ENCODE measurements at regions not wholly inside any gene's neighbourhood (a gene's known extent, or its start where the extent isn't known, plus 50 kb on each side); places are given as distances from the start of the nearest gene placed in this dataset.

DNA sequence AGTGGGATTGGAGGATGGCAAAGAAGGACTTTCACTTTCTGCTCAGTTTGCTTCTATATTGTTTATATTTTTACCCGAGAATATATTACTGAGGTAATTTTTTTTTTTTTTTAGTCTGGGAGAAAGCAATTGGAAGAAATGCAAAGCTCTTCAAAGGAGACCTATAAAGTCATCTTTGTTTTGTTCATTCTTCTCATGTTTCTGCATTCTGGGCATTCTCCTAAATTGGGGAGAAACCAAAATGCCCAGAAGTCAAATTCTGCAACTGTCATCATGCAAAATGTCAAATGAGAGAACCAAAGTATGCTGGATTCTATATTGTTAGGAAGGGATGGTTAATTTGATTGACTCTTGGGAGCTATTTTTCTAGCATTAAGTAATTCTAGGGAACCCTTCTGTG, 168.3 kb upstream of the TSC22D2 start (continued):
- no peak for TF ChIP-seq NFXL1 (IDR thresholded peaks at IDR 0.05; ENCODE audit: borderline replicate concordance)

DNA sequence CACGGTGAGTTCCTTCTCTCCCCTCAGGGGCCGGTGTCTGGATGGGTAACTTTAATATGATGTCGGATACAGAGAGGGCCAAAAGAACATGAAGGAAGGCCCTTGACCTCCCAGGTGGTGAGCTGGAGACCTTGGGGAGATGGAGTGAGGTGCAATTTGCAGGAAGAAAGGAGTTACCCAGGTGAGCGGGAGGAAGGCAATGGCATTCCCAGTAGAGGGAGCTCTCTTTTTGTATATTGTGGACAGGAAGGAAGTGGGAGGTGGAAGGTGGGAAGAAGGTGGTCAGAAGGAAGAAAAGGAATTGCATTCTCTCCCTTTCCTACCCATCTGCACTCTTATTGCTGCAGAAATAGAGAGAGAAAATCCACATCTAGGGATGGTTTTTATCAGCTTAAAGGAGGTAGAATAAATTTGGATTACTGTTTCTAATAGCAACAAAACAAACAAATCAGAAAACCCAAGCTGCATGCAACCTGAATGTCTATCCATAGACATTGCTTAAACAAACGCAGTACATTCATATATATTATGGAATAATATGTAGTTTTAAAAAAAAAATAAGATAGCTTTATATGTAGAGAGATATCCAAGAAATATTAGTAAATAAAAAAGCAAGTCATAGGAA, 169.0 kb upstream of the TSC22D2 start:
- BruUV-seq (replicated peaks) = no TSS peak
- ChIA-PET SMC1A (ENCODE audit: uncharacterized antibody, unreplicated experiment) (interaction anchor here (0.8 to 2.4 kb wide), 10 partner anchors 9 to 258 kb away, joined by 3 to 23 read pairs (median 4); no protein-coding TSS in a partner anchor), POLR2A (no interaction called here), RAD21 (ENCODE audit: unreplicated experiment) (interaction anchor here (0.7 to 2.7 kb wide), 9 partner anchors 9 to 256 kb away, joined by 3 to 17 read pairs (median 3); partner anchors contain the start of gene TSC22D2), CTCF (interaction anchor here (0.7 to 6.7 kb wide), 8 partner anchors 9 to 256 kb away, joined by 3 to 71 read pairs (median 8); no protein-coding TSS in a partner anchor)
- FAIRE-seq (no peak), ATAC-seq (no peak), DNase-seq (ENCODE audit: low read depth, low spot score) (no peak)
- no peak overlapping the region for H3K4me3 ChIP-seq
- no peak overlapping the region for H3K4me2 ChIP-seq (ENCODE audit: control insufficient read depth, insufficient read depth)
- no peak overlapping the region for H2AFZ ChIP-seq (ENCODE audit: control insufficient read depth, low read depth, low read length)
- H3K36me3 ChIP-seq (ENCODE audit: control insufficient read depth in 2 of 2, insufficient read depth in 2 of 2, low read length in 1 of 2) = no peaks in the 10 kb centered on the region
- no peaks in the 10 kb centered on the region for H3K9me3 ChIP-seq (replicated peaks; ENCODE audit: control insufficient read depth, insufficient read depth, low read length)
- intact Hi-C loops (cut with micrococcal nuclease; ENCODE audit: unreplicated experiment) = no loop called here
- in situ Hi-C loops (cut with MboI) = no loop called here
- WGBS (ENCODE audit: insufficient coverage, insufficient replicate concordance, low lambda C conversion rate, missing lambda C conversion rate) = 61% methylated on average over 5 of the region's 5 CpGs
- H3K79me2 ChIP-seq (ENCODE audit: control insufficient read depth, insufficient read depth, low read length) = no peaks in the 10 kb centered on the region
- no peaks in the 10 kb centered on the region for H4K20me1 ChIP-seq (ENCODE audit: control insufficient read depth, insufficient read depth)
- H3K9ac ChIP-seq (ENCODE audit: control insufficient read depth, insufficient read depth, low read length) = no peak overlapping the region
- H3K4me1 ChIP-seq (ENCODE audit: control insufficient read depth, insufficient read depth, low read length) = no peaks in the 10 kb centered on the region
- peaks cover 0 to 4% of the 10 kb centered on the region in 2 experiments; a peak in 1 of 4 replicates for H3K27me3 ChIP-seq (replicated peaks in 1 of 2; ENCODE audit: control insufficient read depth in 2 of 2, insufficient read depth in 2 of 2, low read length in 1 of 2)
- no peak overlapping the region for H3K27ac ChIP-seq (ENCODE audit: control insufficient read depth, insufficient read depth)
- TF ChIP-seq SPI1 (IDR thresholded peaks at IDR 0.05; ENCODE audit: borderline replicate concordance, insufficient read depth, low read depth, low read length) = no peak
- peak; percentile 55 for TF ChIP-seq SMC3 (IDR thresholded peaks at IDR 0.05; ENCODE audit: borderline replicate concordance, low read length)
- no peak for TF ChIP-seq GABPA (IDR thresholded peaks at IDR 0.05; ENCODE audit: low read depth)
- no peak for TF ChIP-seq HCFC1 (IDR thresholded peaks at IDR 0.05; ENCODE audit: low read length)
- TF ChIP-seq ZZZ3 (IDR thresholded peaks at IDR 0.05; ENCODE audit: control insufficient read depth, insufficient read length, low read depth) = no peak
- no peak for TF ChIP-seq CEBPB (IDR thresholded peaks at IDR 0.05; ENCODE audit: borderline replicate concordance in 1 of 2, low read depth in 2 of 2, low read length in 2 of 2)
- TF ChIP-seq ESRRA (IDR thresholded peaks at IDR 0.05; ENCODE audit: low read length) = no peak
- TF ChIP-seq, protein P1, sequence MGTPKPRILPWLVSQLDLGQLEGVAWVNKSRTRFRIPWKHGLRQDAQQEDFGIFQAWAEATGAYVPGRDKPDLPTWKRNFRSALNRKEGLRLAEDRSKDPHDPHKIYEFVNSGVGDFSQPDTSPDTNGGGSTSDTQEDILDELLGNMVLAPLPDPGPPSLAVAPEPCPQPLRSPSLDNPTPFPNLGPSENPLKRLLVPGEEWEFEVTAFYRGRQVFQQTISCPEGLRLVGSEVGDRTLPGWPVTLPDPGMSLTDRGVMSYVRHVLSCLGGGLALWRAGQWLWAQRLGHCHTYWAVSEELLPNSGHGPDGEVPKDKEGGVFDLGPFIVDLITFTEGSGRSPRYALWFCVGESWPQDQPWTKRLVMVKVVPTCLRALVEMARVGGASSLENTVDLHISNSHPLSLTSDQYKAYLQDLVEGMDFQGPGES (IDR thresholded peaks at IDR 0.05) = no peak
- no peak for TF ChIP-seq CBFB (IDR thresholded peaks at IDR 0.05; ENCODE audit: low read depth)
- TF ChIP-seq PRDM15 (CRISPR knock-in tag; IDR thresholded peaks at IDR 0.05) = no peak
- TF ChIP-seq CTCF (IDR thresholded peaks at IDR 0.05 in 2 of 3, conservative IDR thresholded peaks at IDR 0.05 in 1 of 3; ENCODE audit: control insufficient read depth in 2 of 3, extremely low read depth in 1 of 3, insufficient read depth in 1 of 3, low read depth in 3 of 3, low read length in 3 of 3) = peak; percentile 17 to 50 (median 19); a peak in 3 of 6 replicates
- TF ChIP-seq SUPT20H (IDR thresholded peaks at IDR 0.05; ENCODE audit: borderline replicate concordance, control insufficient read depth, low read depth, low read length) = no peak
- TF ChIP-seq PKNOX1 (IDR thresholded peaks at IDR 0.05) = no peak
